LNCaP clone FGC (cell line): ENCODE measurements at regions not wholly inside any gene's neighbourhood (a gene's known extent, or its start where the extent isn't known, plus 50 kb on each side); places are given as distances from the start of the nearest gene placed in this dataset.

Experiments used
- DNase-seq: peaks from one replicate; pipeline ENCODE4 v3.0.0-alpha.2; 2011; ENCODE audit warnings: low read depth
- H3K4me3 ChIP-seq: 2 replicates; pipeline ENCODE4 v1.5.1; 2011; ENCODE audit warnings: mild to moderate bottlenecking, low read depth, low read length, control low read depth
- TF ChIP-seq, protein P1 (sequence below): IDR thresholded peaks from 2 replicates; pipeline ENCODE4 v1.5.1; 2012; ENCODE audit warnings: mild to moderate bottlenecking; ENCODE audit not compliant: control insufficient read depth, insufficient read depth; ENCODE audit errors: extremely low read depth

DNA sequence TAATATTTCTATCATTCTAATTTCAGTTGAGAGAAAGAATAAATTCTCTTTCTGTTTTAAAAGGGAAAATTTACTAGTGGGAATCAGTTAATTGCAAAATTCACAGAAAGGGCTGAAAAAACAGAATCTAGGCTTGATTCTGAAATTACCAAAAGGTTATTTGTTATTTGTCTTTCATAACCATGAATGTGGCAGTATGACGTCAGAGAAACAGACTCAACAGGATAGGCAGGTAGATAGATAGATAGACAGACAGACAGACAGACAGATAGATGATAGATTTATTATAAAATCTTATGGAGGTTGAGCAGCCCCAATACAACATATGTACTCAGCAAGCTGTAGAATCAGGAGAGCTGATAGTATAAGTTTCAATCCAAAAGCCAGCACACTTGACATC, 311.0 kb downstream of the ADAM29 start:
- DNase-seq = no peak
- no peak overlapping the region for H3K4me3 ChIP-seq
- TF ChIP-seq, protein P1, sequence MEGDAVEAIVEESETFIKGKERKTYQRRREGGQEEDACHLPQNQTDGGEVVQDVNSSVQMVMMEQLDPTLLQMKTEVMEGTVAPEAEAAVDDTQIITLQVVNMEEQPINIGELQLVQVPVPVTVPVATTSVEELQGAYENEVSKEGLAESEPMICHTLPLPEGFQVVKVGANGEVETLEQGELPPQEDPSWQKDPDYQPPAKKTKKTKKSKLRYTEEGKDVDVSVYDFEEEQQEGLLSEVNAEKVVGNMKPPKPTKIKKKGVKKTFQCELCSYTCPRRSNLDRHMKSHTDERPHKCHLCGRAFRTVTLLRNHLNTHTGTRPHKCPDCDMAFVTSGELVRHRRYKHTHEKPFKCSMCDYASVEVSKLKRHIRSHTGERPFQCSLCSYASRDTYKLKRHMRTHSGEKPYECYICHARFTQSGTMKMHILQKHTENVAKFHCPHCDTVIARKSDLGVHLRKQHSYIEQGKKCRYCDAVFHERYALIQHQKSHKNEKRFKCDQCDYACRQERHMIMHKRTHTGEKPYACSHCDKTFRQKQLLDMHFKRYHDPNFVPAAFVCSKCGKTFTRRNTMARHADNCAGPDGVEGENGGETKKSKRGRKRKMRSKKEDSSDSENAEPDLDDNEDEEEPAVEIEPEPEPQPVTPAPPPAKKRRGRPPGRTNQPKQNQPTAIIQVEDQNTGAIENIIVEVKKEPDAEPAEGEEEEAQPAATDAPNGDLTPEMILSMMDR = no peak

DNA sequence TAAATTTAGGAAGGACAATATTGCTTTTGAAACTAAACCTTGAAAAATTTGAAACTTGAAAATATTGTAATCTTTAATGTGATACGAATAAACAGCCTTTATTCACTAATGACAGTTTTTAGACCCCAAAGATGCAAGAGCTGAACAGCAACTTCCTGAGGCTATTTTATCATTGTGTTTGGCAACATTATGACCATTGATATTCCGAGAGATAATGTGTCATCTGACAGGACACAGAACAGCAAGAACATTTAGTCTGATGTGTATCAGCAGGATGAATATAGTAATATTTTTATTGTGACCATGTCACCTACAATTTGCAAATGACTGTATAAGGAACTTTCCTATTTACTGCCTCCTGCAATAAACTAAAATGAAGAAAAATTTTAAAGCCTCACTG, 316.0 kb downstream of the ADAM29 start:
- TF ChIP-seq, protein P1 = no peak
- peak; percentile 25 for DNase-seq
- H3K4me3 ChIP-seq = no peak overlapping the region

DNA sequence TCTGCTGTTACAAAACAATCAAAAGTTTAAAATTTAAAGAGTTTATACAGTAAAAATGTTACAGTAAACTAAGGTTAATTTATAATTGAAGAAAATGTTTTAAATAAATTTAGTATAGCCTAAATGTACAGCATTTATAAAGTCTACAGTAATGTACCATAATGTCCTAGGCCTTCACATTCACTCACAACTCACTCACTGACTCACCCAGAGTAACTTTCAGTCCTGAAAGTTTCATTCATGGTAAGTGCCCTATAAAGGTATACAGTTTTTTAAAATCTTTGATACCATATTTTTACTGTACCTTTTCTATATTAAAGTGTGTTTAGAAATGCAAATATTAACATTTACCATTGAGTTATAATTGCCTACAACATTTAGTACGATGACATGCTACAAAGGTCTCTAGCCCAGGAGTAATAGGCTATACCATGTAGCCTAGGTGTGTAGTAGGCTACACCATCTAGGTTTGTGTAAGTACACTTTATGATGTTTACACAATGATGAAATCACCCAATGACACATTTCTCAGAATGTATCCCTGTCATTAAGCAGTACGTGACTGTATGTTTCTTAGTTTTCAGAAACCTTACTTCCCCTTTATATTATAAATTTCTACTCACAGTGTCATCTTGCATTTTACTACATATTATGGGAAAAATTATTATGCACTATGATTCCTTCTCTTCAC, 320.8 kb downstream of the ADAM29 start:
- DNase-seq = peak; percentile 62
- H3K4me3 ChIP-seq = no peak overlapping the region
- TF ChIP-seq, protein P1 = no peak

DNA sequence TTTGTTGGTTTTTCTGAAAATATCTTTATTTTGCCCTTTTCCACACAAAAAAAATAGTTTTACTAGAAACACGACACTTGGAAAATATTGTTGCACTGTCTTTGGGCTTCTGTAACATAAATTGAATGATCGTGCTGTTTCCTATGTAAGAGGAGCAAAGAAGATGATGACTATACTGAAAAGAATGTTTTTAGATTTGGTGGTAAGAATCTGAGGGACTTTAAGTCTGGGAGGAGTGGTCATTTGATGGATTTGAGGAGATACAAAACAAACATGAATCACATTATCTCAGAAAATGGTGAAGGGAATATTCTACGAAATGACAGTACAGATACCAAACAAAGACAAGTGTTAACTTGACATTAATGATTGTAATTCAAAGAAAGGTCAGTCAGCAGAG, 328.8 kb downstream of the ADAM29 start:
- TF ChIP-seq, protein P1 = no peak
- no peak for DNase-seq
- no peak overlapping the region for H3K4me3 ChIP-seq

DNA sequence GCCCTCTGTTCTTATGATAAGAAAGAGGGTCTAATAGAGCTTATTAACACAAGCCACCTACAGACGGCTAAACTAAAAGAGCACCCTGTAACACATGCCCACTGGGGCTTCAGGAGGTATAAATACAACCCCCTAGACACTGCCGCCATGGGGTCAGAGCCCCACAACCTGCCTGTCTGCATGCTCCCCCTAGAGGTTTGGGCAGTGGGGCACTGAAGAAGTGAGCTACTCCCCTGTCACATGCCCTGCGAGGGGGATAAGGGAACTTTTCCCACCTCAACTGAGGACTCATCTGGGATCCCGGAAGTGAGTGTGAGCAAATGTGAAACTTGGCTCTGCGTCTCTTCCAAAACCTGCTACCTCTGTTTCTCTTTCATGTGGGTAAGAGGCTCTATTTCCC, 334.5 kb downstream of the ADAM29 start:
- no peak for DNase-seq
- TF ChIP-seq, protein P1 = no peak
- no peak overlapping the region for H3K4me3 ChIP-seq

DNA sequence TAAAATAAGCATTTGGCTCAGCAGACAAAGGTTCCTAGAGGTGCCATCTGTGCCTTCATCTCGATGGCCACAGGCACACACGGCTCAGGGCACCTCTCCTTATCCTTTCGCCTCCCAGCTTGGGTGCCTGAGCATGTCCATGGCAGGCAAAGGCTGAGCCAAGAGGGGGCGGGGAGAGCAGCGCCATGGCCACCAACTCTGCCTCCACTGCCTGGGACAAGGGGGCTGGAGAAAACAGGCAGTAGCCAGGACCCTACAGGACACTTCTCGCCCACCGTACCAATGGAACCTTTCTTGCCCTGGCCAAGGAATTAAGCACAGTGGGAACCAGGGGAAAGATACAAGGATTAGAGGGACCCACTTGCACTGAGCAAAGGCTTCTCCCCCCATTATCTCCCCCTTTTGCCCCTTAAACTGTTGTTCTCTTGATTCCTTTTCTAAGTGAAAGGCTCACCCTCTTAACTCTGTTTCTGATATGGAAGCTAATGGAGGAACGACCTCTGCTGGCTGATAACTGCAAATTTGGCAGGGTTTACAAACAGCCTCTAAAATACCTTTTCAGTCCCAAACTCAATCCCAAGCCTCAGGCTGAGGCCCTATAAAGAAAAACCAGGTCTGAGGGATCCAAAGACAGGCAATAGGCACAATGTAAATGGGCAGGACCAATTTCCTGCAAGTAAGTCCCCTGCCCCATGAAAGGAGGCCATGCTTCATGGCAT, 335.2 kb downstream of the ADAM29 start:
- TF ChIP-seq, protein P1 = peak; percentile 58
- no peak overlapping the region for H3K4me3 ChIP-seq
- DNase-seq = no peak

DNA sequence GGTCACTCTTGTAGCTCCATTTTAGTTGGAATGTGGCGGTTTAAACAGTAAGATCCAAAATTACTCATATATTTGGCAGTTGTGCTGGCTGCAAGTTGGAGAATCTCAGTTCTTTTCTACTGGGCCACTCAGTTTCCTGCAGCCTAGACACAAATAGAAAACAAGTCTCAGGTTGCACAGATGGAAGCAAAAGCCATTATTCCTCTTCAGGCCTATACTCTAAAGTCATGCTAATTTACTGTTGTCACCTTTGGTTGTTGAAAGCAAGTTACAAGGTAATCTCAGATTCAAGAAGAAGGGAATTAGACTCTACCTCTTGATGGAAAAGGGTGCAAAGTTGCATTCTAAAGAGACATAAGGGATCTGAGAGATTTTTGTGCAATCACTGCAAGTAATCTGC, 345.4 kb downstream of the ADAM29 start:
- TF ChIP-seq, protein P1 = no peak
- no peak overlapping the region for H3K4me3 ChIP-seq
- no peak for DNase-seq
